B cell (primary cell): ENCODE measurements at regions not wholly inside any gene's neighbourhood (a gene's known extent, or its start where the extent isn't known, plus 50 kb on each side); places are given as distances from the start of the nearest gene placed in this dataset.
"Not testable (repeated sequence)": the region's sequence is repeated elsewhere in the genome, so short reads cannot be mapped to it uniquely, and the experiment has no call there.

Experiments
- ATAC-seq: fragments of 200-7000 bp; cut with Tn5 transposase; one replicate; pipeline ENCODE4 v1.10.0; 2021; ENCODE audit warnings: low read depth, mild to moderate bottlenecking, moderate number of reproducible peaks, moderate library complexity
- CTCF ChIA-PET: fragments of 350-600 bp; sonication (Branson Sonifier 250); formaldehyde crosslinking; loops from one replicate; lab custom pipeline; 2021; ENCODE audit warnings: antibody characterized with exemption, inconsistent platforms; lab: Charles Lee
- POLR2A ChIA-PET: fragments of 350-600 bp; sonication (Branson Sonifier 250); formaldehyde crosslinking; loops from one replicate; lab custom pipeline; 2021; ENCODE audit warnings: antibody characterized with exemption; lab: Charles Lee
- DNase-seq: peaks from one replicate; pipeline ENCODE4 v3.0.0; 2013
- H2AFZ ChIP-seq: 2 replicates; pipeline ENCODE4 v1.6.1; 2012; ENCODE audit warnings: mild to moderate bottlenecking, low read depth, low read length; ENCODE audit not compliant: insufficient read depth, poor library complexity, severe bottlenecking
- H3K27ac ChIP-seq, 2 donors: 1 replicate in 1 of 2; 2 replicates in 1 of 2; pipeline ENCODE4 v1.5.1; 2012 to 2013; ENCODE audit warnings: low read length in 2 of 2, mild to moderate bottlenecking in 2 of 2, moderate library complexity in 1 of 2
- H3K27me3 ChIP-seq, 4 experiments: fragments of 200-600 bp in 1 of 4; sonication (generic) in 1 of 4; replicated peaks in 1 of 4; 1 replicate in 2 of 4; 2 replicates in 2 of 4; pipeline versions ENCODE4 v1.6.1 to v1.7.0; 2013 to 2016; ENCODE audit warnings: low read length in 3 of 4, mild to moderate bottlenecking in 2 of 4, mixed read lengths in 1 of 4, moderate library complexity in 1 of 4; ENCODE audit not compliant: insufficient read depth in 4 of 4, control insufficient read depth in 3 of 4; ENCODE audit errors: control extremely low read depth in 1 of 4
- H3K36me3 ChIP-seq, 2 experiments: replicated peaks in 1 of 2; 1 replicate in 1 of 2; 2 replicates in 1 of 2; pipeline versions ENCODE4 v1.6.1 to v1.7.1; 2013; ENCODE audit warnings: low read length in 1 of 2; ENCODE audit not compliant: insufficient read depth in 2 of 2, control insufficient read depth in 1 of 2; ENCODE audit errors: control extremely low read depth in 1 of 2, extremely low read depth in 1 of 2
- H3K4me1 ChIP-seq, 2 donors: fragments of 200-600 bp in 1 of 2; sonication (generic) in 1 of 2; 1 replicate in 1 of 2; 2 replicates in 1 of 2; pipeline versions ENCODE4 v1.5.1 to v1.6.1; 2013 to 2017; ENCODE audit warnings: low read length in 2 of 2; ENCODE audit not compliant: control insufficient read depth in 2 of 2, insufficient read depth in 2 of 2
- H3K4me2 ChIP-seq: replicated peaks from 2 replicates; pipeline ENCODE3; 2012; ENCODE audit warnings: mild to moderate bottlenecking, low read depth, low read length; ENCODE audit not compliant: poor library complexity, severe bottlenecking
- H3K4me3 ChIP-seq, 5 experiments: fragments of 200-600 bp in 1 of 5; sonication (generic) in 1 of 5; 1 replicate in 3 of 5; 2 replicates in 2 of 5; pipeline versions ENCODE4 v1.5.1 to v1.7.0; 2011 to 2016; ENCODE audit warnings: low read length in 4 of 5, mild to moderate bottlenecking in 4 of 5, low read depth in 2 of 5, control low read depth in 1 of 5, moderate library complexity in 1 of 5; ENCODE audit not compliant: insufficient read depth in 1 of 5; ENCODE audit errors: control extremely low read depth in 1 of 5, extremely low read depth in 1 of 5
- H3K79me2 ChIP-seq: fragments of 200-600 bp; sonication (generic); one replicate; pipeline ENCODE4 v1.6.0; 2016; ENCODE audit warnings: low read length; ENCODE audit not compliant: control insufficient read depth, insufficient read depth
- H3K9ac ChIP-seq: fragments of 200-600 bp; sonication (generic); 2 replicates; pipeline ENCODE4 v1.6.1; 2017; ENCODE audit warnings: mild to moderate bottlenecking, low read length, moderate library complexity
- H3K9me3 ChIP-seq, 3 donors: one replicate each; pipeline versions ENCODE4 v1.6.1 to v1.7.1; 2013; ENCODE audit warnings: low read length in 2 of 3; ENCODE audit not compliant: control insufficient read depth in 2 of 3, insufficient read depth in 1 of 3; ENCODE audit errors: control extremely low read depth in 1 of 3
- H4K20me1 ChIP-seq: 2 replicates; pipeline ENCODE4 v1.6.0; 2012; ENCODE audit warnings: mild to moderate bottlenecking, low read length; ENCODE audit not compliant: insufficient read depth, control insufficient read depth, poor library complexity, severe bottlenecking
- H3K27ac Mint-ChIP-seq: one replicate; pipeline ENCODE4 v1.8.0; 2021; ENCODE audit warnings: mixed read lengths
- H3K27me3 Mint-ChIP-seq: one replicate; pipeline ENCODE4 v1.8.0; 2021; ENCODE audit warnings: mixed read lengths
- H3K4me1 Mint-ChIP-seq: one replicate; pipeline ENCODE4 v1.8.0; 2021; ENCODE audit warnings: mixed read lengths
- H3K4me3 Mint-ChIP-seq: one replicate; pipeline ENCODE4 v1.8.0; 2021; ENCODE audit warnings: mixed read lengths
- H3K9me3 Mint-ChIP-seq: one replicate; pipeline ENCODE4 v1.8.0; 2022; ENCODE audit warnings: mixed read lengths; ENCODE audit not compliant: insufficient read depth
- EZH2 ChIP-seq: IDR thresholded peaks from 2 replicates; pipeline ENCODE4 v1.6.1; 2012; ENCODE audit warnings: borderline replicate concordance, low read depth, mild to moderate bottlenecking, moderate library complexity, low read length; ENCODE audit not compliant: insufficient read depth, poor library complexity, severe bottlenecking
- WGBS: methylation state at CpG from one replicate; pipeline ENCODE4 v1.1.5; 2013; ENCODE audit warnings: missing lambda C conversion rate; ENCODE audit not compliant: insufficient coverage; 5-methylcytosine and 5-hydroxymethylcytosine counted together
- intact Hi-C: fragments of 100-400 bp; cut with micrococcal nuclease; formaldehyde crosslinking; loops from one replicate; pipeline ENCODE4 v1.10.0; 2022
- TF ChIP-seq, protein P1 (sequence below): fragments of 200-600 bp; IDR thresholded peaks from one replicate; pipeline ENCODE4 v1.8.0; 2022; ENCODE audit warnings: antibody characterized with exemption, mild to moderate bottlenecking

DNA sequence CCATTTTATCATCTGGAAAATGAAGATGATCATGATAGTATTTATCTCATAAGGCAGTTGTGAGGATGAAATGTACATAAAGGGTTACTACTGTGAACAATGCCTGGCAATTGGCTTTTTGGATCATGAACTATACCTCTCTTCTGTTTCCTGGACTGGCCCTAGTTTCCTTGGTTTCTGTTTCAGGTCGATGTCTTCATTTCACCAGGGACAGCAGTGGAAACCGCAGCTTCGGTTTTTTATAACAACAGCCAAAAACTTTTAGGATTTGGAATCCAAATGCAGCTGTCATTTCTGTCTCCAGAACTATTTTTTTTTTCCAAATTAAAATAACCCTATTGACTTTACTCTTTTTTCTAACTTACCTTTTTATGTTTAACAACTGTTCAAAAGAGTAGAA, 425.1 kb downstream of the RND3 start:
- Mint-ChIP-seq H3K27ac (no peak overlapping the region), H3K27me3 (no peaks in the 10 kb centered on the region), H3K4me1 (no peaks in the 10 kb centered on the region), H3K9me3 (no peaks in the 10 kb centered on the region), H3K4me3 (no peak overlapping the region)
- no peak overlapping the region for H3K4me2 ChIP-seq
- H3K79me2 ChIP-seq, result no peaks in the 10 kb centered on the region
- DNase-seq (no peak), ATAC-seq (no peak)
- POLR2A ChIA-PET, result no interaction called here
- no peaks in the 10 kb centered on the region for H3K4me1 ChIP-seq
- no peaks in the 10 kb centered on the region for H3K36me3 ChIP-seq
- no peaks in the 10 kb centered on the region for H3K27me3 ChIP-seq
- H3K9ac ChIP-seq, result no peak overlapping the region
- TF ChIP-seq EZH2, result no peak
- TF ChIP-seq, protein P1, sequence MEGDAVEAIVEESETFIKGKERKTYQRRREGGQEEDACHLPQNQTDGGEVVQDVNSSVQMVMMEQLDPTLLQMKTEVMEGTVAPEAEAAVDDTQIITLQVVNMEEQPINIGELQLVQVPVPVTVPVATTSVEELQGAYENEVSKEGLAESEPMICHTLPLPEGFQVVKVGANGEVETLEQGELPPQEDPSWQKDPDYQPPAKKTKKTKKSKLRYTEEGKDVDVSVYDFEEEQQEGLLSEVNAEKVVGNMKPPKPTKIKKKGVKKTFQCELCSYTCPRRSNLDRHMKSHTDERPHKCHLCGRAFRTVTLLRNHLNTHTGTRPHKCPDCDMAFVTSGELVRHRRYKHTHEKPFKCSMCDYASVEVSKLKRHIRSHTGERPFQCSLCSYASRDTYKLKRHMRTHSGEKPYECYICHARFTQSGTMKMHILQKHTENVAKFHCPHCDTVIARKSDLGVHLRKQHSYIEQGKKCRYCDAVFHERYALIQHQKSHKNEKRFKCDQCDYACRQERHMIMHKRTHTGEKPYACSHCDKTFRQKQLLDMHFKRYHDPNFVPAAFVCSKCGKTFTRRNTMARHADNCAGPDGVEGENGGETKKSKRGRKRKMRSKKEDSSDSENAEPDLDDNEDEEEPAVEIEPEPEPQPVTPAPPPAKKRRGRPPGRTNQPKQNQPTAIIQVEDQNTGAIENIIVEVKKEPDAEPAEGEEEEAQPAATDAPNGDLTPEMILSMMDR, result no peak
- H3K9me3 ChIP-seq, result no peaks in the 10 kb centered on the region
- WGBS, result 60% methylated on average over 1 of the region's 3 CpGs
- H3K27ac ChIP-seq, result no peak overlapping the region
- no peaks in the 10 kb centered on the region for H4K20me1 ChIP-seq
- no peak overlapping the region for H3K4me3 ChIP-seq
- no peak overlapping the region for H2AFZ ChIP-seq
- intact Hi-C loops, result no loop called here
- CTCF ChIA-PET, result interaction anchor here (0.7 kb wide), 1 partner anchor 56 kb away, joined by 4 read pairs; no protein-coding TSS in a partner anchor

DNA sequence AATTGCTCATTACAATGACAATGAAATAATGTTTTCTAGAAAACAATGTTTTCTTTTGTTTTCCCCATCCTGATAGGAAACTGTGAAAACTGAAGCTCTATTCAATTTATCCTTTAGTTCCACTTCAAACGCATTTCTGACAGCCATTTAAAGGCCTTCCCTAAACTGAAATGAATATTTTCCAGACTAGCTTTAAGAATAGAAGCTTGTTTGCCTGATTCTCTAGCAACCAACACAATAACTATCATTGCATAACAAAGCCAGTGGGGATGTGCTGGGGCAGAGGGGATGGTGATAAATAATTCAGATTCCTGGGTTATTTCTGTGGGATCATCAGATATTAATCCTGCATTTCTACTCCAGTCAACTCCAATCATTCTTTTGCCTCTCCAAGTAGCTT, 427.1 kb downstream of the RND3 start:
- ChIA-PET POLR2A (no interaction called here), CTCF (no interaction called here)
- Histone ChIP-seq H2AFZ (no peak overlapping the region), H3K4me2 (no peak overlapping the region), H3K4me3 (no peak overlapping the region), H3K9me3 (no peaks in the 10 kb centered on the region), H3K4me1 (no peaks in the 10 kb centered on the region), H3K9ac (no peak overlapping the region), H3K36me3 (no peaks in the 10 kb centered on the region), H3K27me3 (no peaks in the 10 kb centered on the region), H4K20me1 (no peaks in the 10 kb centered on the region), H3K79me2 (no peaks in the 10 kb centered on the region), H3K27ac (no peak overlapping the region)
- no peaks in the 10 kb centered on the region for H3K27me3 Mint-ChIP-seq
- TF ChIP-seq, protein P1, result no peak
- no peak for TF ChIP-seq EZH2
- ATAC-seq (no peak), DNase-seq (no peak)
- no peaks in the 10 kb centered on the region for H3K9me3 Mint-ChIP-seq
- WGBS, result no CpG with 5 or more reads among the region's 1 CpG
- no peak overlapping the region for H3K27ac Mint-ChIP-seq
- intact Hi-C loops, result no loop called here
- H3K4me1 Mint-ChIP-seq, result no peaks in the 10 kb centered on the region
- H3K4me3 Mint-ChIP-seq, result no peak overlapping the region

- no CpG with 5 or more reads among the region's 2 CpGs for WGBS
- intact Hi-C loops, H3K27ac Mint-ChIP-seq: not testable (repeated sequence)
Observed at GRCh38 chr2:150059676-150060075, 427.8 kb downstream of the RND3 start.

More at GRCh38 chr2:150059676-150060075, 427.8 kb downstream of the RND3 start:
- H3K9me3 Mint-ChIP-seq, H4K20me1 ChIP-seq, POLR2A ChIA-PET, H2AFZ ChIP-seq, H3K27ac ChIP-seq, ATAC-seq, H3K9me3 ChIP-seq, H3K4me1 Mint-ChIP-seq, H3K27me3 Mint-ChIP-seq, DNase-seq, H3K27me3 ChIP-seq, H3K4me1 ChIP-seq, H3K4me3 Mint-ChIP-seq, H3K36me3 ChIP-seq, CTCF ChIA-PET, H3K4me3 ChIP-seq, H3K4me2 ChIP-seq, H3K9ac ChIP-seq, H3K79me2 ChIP-seq: not testable (repeated sequence)
